Breast epithelium (tissue), 3 donors: ENCODE measurements at regions not wholly inside any gene's neighbourhood (a gene's known extent, or its start where the extent isn't known, plus 50 kb on each side); places are given as distances from the start of the nearest gene placed in this dataset.

Experiments
- CTCF ChIP-seq, 3 donors: fragments of 450-650 bp; IDR thresholded peaks; one replicate each; pipeline ENCODE4 v1.5.1; 2016 to 2017; ENCODE audit warnings: antibody characterized with exemption in 3 of 3, mild to moderate bottlenecking in 3 of 3, moderate library complexity in 3 of 3
- POLR2A ChIP-seq: fragments of 450-650 bp; IDR thresholded peaks from one replicate; pipeline ENCODE4 v1.6.1; 2016; ENCODE audit warnings: antibody characterized with exemption, mild to moderate bottlenecking, moderate library complexity
- POLR2AphosphoS5 ChIP-seq, 3 donors: sonication (generic); formaldehyde crosslinking; IDR thresholded peaks; one replicate each; pipeline ENCODE4 v1.6.1; 2017; ENCODE audit warnings: antibody characterized with exemption in 3 of 3

- TF ChIP-seq CTCF (IDR thresholded peaks at IDR 0.05) (no peak), POLR2A (no peak), POLR2AphosphoS5 (IDR thresholded peaks at IDR 0.05) (peak in 1 of 3 donors; percentile 0)
Observed at GRCh38 chr19:33905937-33906577, 109.4 kb downstream of the KCTD15 start.
